AG04449 (cell line): ENCODE measurements at regions not wholly inside any gene's neighbourhood (a gene's known extent, or its start where the extent isn't known, plus 50 kb on each side); places are given as distances from the start of the nearest gene placed in this dataset.

Source experiments
- CTCF ChIA-PET: fragments of 350-600 bp; formaldehyde crosslinking; extraction: SDS; loops from one replicate; lab custom pipeline; 2021; ENCODE audit warnings: antibody characterized with exemption; lab: Yijun Ruan, JAX
- POLR2A ChIA-PET: fragments of 400-600, 350-600 bp; formaldehyde crosslinking; extraction: SDS; loops from one replicate; lab custom pipeline; 2020; ENCODE audit warnings: antibody characterized with exemption, inconsistent platforms; lab: Yijun Ruan, JAX
- DNase-seq: peaks from one replicate; pipeline ENCODE4 v3.0.0-alpha.2; 2010; ENCODE audit warnings: low read depth, low spot score
- H3K4me3 ChIP-seq: 2 replicates; pipeline ENCODE4 v1.5.1; 2011; ENCODE audit warnings: low read depth, mild to moderate bottlenecking, control low read depth, low read length
- CTCF ChIP-seq: IDR thresholded peaks from one replicate; pipeline ENCODE4 v1.5.1; 2011; ENCODE audit warnings: mild to moderate bottlenecking, moderate library complexity, low read length, control low read depth, inconsistent platforms; ENCODE audit not compliant: insufficient read depth; ENCODE audit errors: missing control alignments

- no peak for DNase-seq
- no peak for TF ChIP-seq CTCF
- H3K4me3 ChIP-seq = no peak overlapping the region
- POLR2A ChIA-PET = no interaction called here
- CTCF ChIA-PET = no interaction called here
Measured at GRCh38 chr6:141491684-141492083, 641.0 kb upstream of the GJE1 start.

GRCh38 chr6:141490982-141491381, 641.7 kb upstream of the GJE1 start:
- CTCF ChIA-PET = no interaction called here
- no peak for DNase-seq
- TF ChIP-seq CTCF = no peak
- POLR2A ChIA-PET = no interaction called here
- no peak overlapping the region for H3K4me3 ChIP-seq

- TF ChIP-seq CTCF = no peak
- CTCF ChIA-PET = no interaction called here
- H3K4me3 ChIP-seq = no peak overlapping the region
- no peak for DNase-seq
- POLR2A ChIA-PET = no interaction called here
Measured at GRCh38 chr6:141488488-141488887, 644.2 kb upstream of the GJE1 start.

- H3K4me3 ChIP-seq = no peak overlapping the region
- CTCF ChIA-PET = no interaction called here
- DNase-seq = no peak
- POLR2A ChIA-PET = interaction anchor here (1.0 kb wide), 1 partner anchor 35 kb away, joined by 4 read pairs; no protein-coding TSS in a partner anchor
- TF ChIP-seq CTCF = no peak
Measured at GRCh38 chr6:141486942-141487341, 645.8 kb upstream of the GJE1 start.

- TF ChIP-seq CTCF = no peak
- H3K4me3 ChIP-seq = no peak overlapping the region
- POLR2A ChIA-PET = no interaction called here
- CTCF ChIA-PET = interaction anchor here (1.5 kb wide), 1 partner anchor 78 kb away, joined by 3 read pairs; no protein-coding TSS in a partner anchor
- DNase-seq = no peak
Measured at GRCh38 chr6:141484711-141485110, 648.0 kb upstream of the GJE1 start.

DNA sequence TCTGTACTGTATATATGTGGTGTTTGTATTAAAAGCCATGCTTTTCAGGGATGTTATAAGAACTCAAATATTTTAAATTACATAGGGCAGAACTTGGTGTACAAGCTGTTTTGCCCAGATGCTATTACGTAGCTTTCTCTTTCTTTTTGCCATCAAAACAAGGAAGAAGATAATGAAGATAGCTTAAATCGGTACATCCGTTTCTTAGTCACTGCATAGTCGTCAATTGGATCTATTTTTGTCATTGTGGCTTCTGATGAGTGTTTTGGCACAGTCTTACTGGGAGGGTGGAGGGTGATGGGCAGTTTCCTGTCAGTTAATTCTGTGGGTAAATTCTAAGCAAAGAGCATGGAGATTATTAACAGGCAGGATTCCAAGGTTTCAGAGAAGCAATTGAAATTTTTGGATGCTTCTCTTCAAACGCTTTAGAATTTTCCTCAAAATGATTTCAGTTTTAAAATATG, 649.1 kb upstream of the GJE1 start:
- ChIA-PET POLR2A (no interaction called here), CTCF (interaction anchor here (1.1 to 1.5 kb wide), 2 partner anchors 17 to 79 kb away, joined by 3 read pairs; no protein-coding TSS in a partner anchor)
- H3K4me3 ChIP-seq = peak overlapping the region; percentile 46
- DNase-seq = peak; percentile 98
- TF ChIP-seq CTCF = no peak
